ENCODE measurements at regions not wholly inside any gene's neighbourhood (a gene's known extent, or its start where the extent isn't known, plus 50 kb on each side); places are given as distances from the start of the nearest gene placed in this dataset.

DNA sequence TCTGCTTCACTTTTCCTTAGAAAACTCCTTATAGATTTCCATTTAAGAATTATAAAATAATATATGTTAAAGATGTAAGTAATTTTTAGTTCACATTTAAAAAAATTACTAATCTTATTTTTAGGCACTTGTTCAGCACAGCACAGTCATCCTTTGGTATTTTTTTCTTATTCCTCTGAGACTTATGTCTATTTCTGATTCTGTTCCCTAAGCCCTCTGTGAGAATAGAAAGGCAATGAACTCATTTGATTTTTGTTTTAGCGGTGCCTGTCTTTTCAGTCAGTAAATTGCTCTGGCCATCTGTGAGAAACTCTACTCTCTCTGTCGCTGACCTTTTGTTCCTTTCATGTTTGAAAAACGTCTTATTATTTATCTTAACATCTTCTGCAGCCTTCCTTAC, 168.1 kb downstream of the PCDH17 start:
- TF ChIP-seq POLR2A (IDR thresholded peaks at IDR 0.05) (no peak), EP300 (IDR thresholded peaks at IDR 0.05) (no peak)
- TF ChIP-seq, protein P1, sequence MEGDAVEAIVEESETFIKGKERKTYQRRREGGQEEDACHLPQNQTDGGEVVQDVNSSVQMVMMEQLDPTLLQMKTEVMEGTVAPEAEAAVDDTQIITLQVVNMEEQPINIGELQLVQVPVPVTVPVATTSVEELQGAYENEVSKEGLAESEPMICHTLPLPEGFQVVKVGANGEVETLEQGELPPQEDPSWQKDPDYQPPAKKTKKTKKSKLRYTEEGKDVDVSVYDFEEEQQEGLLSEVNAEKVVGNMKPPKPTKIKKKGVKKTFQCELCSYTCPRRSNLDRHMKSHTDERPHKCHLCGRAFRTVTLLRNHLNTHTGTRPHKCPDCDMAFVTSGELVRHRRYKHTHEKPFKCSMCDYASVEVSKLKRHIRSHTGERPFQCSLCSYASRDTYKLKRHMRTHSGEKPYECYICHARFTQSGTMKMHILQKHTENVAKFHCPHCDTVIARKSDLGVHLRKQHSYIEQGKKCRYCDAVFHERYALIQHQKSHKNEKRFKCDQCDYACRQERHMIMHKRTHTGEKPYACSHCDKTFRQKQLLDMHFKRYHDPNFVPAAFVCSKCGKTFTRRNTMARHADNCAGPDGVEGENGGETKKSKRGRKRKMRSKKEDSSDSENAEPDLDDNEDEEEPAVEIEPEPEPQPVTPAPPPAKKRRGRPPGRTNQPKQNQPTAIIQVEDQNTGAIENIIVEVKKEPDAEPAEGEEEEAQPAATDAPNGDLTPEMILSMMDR (IDR thresholded peaks at IDR 0.05) = no peak

Measured in upper lobe of left lung (tissue), 4 donors.